ENCODE measurements at regions not wholly inside any gene's neighbourhood (a gene's known extent, or its start where the extent isn't known, plus 50 kb on each side); places are given as distances from the start of the nearest gene placed in this dataset.

DNA sequence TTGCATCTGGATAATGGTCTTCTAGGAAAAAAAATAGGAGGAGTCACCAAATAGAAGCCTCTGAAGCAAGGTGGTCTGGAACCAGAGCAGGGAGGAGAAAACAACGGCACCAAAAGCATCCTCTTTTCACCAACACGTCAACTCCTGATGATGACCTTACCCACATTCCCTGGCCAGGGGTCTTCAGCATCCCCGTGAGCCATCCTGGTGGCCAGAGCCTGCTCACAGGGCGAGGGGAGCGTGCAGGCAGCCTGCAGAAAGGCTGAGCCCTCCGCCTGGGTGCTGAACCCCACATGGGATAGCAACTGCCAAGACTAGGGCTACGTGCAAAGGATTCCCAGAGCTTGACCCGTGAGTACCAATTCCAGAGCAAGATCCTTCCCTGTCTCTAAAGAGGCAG is 191.0 kb downstream of the NDUFA10 start:
- Mint-ChIP-seq H3K27ac (ENCODE audit: low read depth, unreplicated experiment) (no peak overlapping the region), H3K4me3 (ENCODE audit: unreplicated experiment) (no peak overlapping the region), H3K4me1 (ENCODE audit: insufficient read depth, unreplicated experiment) (no peaks in the 10 kb centered on the region), H3K9me3 (ENCODE audit: unreplicated experiment) (no peaks in the 10 kb centered on the region), H3K27me3 (ENCODE audit: insufficient read depth, unreplicated experiment) (peaks cover 30% of the 10 kb centered on the region), H3K36me3 (ENCODE audit: insufficient read depth, unreplicated experiment) (no peaks in the 10 kb centered on the region)
- no peak for DNase-seq (ENCODE audit: unreplicated experiment)
- ChIA-PET POLR2A (no interaction called here), CTCF (no interaction called here)
- intact Hi-C loops (cut with micrococcal nuclease), result no loop called here
- TF ChIP-seq, protein P1, sequence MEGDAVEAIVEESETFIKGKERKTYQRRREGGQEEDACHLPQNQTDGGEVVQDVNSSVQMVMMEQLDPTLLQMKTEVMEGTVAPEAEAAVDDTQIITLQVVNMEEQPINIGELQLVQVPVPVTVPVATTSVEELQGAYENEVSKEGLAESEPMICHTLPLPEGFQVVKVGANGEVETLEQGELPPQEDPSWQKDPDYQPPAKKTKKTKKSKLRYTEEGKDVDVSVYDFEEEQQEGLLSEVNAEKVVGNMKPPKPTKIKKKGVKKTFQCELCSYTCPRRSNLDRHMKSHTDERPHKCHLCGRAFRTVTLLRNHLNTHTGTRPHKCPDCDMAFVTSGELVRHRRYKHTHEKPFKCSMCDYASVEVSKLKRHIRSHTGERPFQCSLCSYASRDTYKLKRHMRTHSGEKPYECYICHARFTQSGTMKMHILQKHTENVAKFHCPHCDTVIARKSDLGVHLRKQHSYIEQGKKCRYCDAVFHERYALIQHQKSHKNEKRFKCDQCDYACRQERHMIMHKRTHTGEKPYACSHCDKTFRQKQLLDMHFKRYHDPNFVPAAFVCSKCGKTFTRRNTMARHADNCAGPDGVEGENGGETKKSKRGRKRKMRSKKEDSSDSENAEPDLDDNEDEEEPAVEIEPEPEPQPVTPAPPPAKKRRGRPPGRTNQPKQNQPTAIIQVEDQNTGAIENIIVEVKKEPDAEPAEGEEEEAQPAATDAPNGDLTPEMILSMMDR (IDR thresholded peaks at IDR 0.05; ENCODE audit: unreplicated experiment), result no peak
- no TSS peak for BruUV-seq (replicated peaks)

DNA sequence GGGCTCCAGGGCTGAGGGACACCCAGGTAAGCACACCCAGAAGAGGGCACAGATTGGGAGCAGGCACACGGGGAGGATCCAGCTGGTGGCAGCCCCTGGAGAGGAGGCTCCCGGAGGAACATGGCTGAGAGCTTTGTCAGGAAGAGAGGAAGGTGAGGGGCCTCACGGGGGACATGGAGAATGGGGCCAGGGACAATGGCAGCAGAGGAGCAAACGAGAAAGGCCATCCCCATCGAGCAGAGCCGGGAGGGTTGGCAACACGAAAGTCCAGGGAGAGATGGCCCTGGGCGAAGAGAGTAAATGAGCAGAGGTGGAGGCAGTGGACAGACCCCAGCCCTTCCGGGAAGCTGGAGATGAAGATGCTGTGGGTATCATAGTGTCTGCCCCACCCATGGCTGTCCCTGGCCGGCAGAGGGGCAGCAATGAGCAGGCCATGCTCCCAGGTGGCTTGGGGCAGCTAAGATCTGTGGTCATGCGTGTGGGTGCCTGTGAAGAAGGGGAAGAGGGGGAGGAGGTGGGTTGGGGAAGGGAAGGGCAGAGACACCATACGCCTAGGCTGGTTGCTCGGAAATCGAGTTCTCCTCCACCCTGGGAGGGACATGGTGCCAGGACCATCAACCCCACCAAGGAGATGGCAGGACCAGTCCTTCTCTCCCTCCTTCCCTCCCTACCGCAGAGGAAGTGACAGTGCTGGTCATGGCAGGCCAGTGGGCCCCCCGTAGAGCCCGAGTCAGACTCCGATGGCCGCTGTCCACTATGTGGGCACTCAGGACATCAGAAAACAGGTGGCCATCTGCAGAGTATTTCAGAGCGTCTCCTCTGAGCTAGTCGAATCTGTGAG is 191.7 kb downstream of the NDUFA10 start:
- intact Hi-C loops (cut with micrococcal nuclease), result no loop called here
- TF ChIP-seq, protein P1 (IDR thresholded peaks at IDR 0.05; ENCODE audit: unreplicated experiment), result no peak
- DNase-seq (ENCODE audit: unreplicated experiment), result no peak
- Mint-ChIP-seq H3K27ac (ENCODE audit: low read depth, unreplicated experiment) (no peak overlapping the region), H3K4me1 (ENCODE audit: insufficient read depth, unreplicated experiment) (no peaks in the 10 kb centered on the region), H3K27me3 (ENCODE audit: insufficient read depth, unreplicated experiment) (peaks cover 30% of the 10 kb centered on the region), H3K9me3 (ENCODE audit: unreplicated experiment) (no peaks in the 10 kb centered on the region), H3K4me3 (ENCODE audit: unreplicated experiment) (no peak overlapping the region), H3K36me3 (ENCODE audit: insufficient read depth, unreplicated experiment) (no peaks in the 10 kb centered on the region)
- BruUV-seq (replicated peaks), result no TSS peak
- CTCF ChIA-PET, result interaction anchor here (1.0 kb wide), 1 partner anchor 14 kb away, joined by 3 read pairs; no protein-coding TSS in a partner anchor
- POLR2A ChIA-PET, result no interaction called here

DNA sequence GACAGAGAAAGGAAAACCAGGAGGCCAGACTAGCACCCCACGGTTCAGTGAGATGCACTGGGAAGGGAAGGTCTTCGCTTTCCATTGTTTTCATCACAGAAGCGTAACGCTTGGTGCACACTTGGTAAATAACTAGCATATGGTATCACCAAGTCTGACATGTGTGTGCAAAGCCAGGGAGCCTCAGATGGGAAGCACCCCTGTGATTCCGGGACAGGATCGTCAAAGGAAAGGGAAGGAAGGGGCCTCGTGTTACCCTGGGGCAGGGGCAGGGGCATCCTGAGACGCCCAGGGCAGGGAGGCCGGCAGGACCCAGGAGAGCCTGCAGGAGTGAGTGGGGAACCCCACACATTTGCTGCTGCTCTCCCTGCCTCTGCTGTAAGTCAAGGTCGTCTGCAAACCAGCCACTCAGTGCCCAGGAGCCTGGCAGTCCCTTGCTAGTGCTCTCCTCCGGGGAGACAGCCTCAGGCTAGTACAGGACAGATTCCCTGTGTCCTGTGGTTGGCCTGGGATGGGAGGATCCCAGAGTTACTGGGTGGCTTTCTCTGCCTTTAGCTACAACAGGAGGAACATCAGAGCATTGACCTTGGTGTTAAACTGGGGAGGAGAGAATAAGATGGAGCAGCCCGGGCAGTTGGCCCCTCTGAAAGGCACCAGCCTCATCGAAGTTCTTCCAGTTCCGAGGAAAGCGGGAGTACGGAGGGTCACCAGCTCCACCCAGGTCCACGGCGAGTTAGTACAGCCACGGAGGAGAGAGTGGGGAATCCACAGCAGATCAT is 192.5 kb downstream of the NDUFA10 start:
- Mint-ChIP-seq H3K9me3 (ENCODE audit: unreplicated experiment) (no peaks in the 10 kb centered on the region), H3K27ac (ENCODE audit: low read depth, unreplicated experiment) (no peak overlapping the region), H3K4me1 (ENCODE audit: insufficient read depth, unreplicated experiment) (no peaks in the 10 kb centered on the region), H3K27me3 (ENCODE audit: insufficient read depth, unreplicated experiment) (peaks cover 30% of the 10 kb centered on the region), H3K4me3 (ENCODE audit: unreplicated experiment) (no peak overlapping the region), H3K36me3 (ENCODE audit: insufficient read depth, unreplicated experiment) (no peaks in the 10 kb centered on the region)
- TF ChIP-seq, protein P1 (IDR thresholded peaks at IDR 0.05; ENCODE audit: unreplicated experiment), result no peak
- no TSS peak for BruUV-seq (replicated peaks)
- intact Hi-C loops (cut with micrococcal nuclease), result no loop called here
- ChIA-PET POLR2A (no interaction called here), CTCF (interaction anchor here (1.0 kb wide), 1 partner anchor 15 kb away, joined by 3 read pairs; no protein-coding TSS in a partner anchor)
- no peak for DNase-seq (ENCODE audit: unreplicated experiment)

DNA sequence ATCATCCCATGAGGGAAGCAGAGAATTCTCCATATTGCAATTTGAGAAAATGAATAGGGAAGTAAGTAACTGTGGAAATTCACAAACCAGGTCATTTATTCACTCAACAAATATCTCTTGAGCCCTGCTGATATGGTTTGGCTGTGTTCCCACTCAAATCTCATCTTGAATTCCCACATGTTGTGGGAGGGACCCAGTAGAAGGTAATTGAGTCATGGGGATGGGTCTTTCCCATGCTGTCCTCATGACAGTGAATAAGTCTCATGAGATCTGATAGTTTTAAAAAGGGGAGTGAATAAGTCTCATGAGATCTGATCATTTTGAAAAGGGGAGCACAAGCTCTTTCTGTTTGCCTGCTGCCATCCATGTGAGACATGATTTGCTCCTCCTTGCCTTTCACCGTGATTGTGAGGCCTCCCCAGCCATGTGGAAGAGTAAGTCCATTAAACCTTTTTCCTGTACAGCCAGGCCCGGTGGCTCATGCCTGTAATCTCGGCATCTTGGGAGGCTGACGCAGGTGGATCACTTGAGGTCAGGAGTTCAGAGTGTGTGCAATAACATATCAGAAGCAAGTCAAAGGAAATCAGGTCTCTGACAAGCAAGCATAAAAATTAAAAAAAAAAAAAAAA is 193.2 kb downstream of the NDUFA10 start:
- Mint-ChIP-seq H3K27me3 (ENCODE audit: insufficient read depth, unreplicated experiment) (peaks cover 30% of the 10 kb centered on the region), H3K27ac (ENCODE audit: low read depth, unreplicated experiment) (no peak overlapping the region), H3K4me1 (ENCODE audit: insufficient read depth, unreplicated experiment) (no peaks in the 10 kb centered on the region), H3K9me3 (ENCODE audit: unreplicated experiment) (no peaks in the 10 kb centered on the region), H3K36me3 (ENCODE audit: insufficient read depth, unreplicated experiment) (no peaks in the 10 kb centered on the region), H3K4me3 (ENCODE audit: unreplicated experiment) (no peak overlapping the region)
- no TSS peak for BruUV-seq (replicated peaks)
- TF ChIP-seq, protein P1 (IDR thresholded peaks at IDR 0.05; ENCODE audit: unreplicated experiment), result no peak
- intact Hi-C loops (cut with micrococcal nuclease), result no loop called here
- no peak for DNase-seq (ENCODE audit: unreplicated experiment)
- CTCF ChIA-PET, result interaction anchor here (0.6 kb wide), 1 partner anchor 810 kb away, joined by 3 read pairs; no protein-coding TSS in a partner anchor
- POLR2A ChIA-PET, result no interaction called here

Data from MCF 10A (cell line).